ENCODE measurements at regions not wholly inside any gene's neighbourhood (a gene's known extent, or its start where the extent isn't known, plus 50 kb on each side); places are given as distances from the start of the nearest gene placed in this dataset.

DNA sequence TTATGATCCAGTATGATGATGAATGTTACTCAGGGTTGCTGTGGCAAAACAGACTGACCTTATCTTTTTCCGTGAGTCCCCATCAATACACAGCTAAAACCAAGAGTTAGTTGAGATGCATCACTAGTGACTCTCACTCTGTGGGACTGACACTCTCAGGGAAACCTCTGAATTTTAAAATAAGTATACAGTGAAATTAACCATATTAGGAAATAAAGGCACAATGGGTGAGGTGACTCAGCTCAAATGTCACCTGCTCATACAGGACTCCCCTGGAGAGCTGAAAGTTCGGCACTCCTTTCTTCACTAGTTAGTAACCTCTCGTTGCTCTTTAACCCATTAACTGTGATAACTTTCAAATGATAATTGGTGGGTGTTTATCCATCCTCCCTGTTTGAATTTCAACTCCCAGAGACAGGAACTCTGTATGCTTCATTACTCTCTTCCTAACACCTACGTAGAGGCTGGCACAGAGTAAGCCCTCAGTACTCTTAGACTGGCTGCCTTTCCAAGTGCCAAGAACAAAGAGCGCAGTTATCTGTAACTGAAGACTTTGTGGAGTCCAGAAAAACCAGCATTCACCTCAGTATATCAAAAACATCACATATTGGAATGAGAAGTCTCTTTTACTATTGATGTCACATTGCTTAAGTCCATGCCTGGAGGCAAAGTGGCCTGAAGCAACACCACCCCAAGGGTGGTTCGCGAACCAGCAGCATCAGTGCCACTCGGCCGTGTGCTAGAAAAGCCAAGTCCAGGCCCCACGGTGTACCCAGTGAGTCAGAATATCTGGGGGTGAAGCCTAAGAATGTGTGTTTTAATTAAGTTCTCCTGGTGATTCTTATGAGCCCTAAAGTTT, 91.1 kb downstream of the NIBAN1 start:
- Histone ChIP-seq H3K4me2 (ENCODE audit: low read depth, low read length) (no peak overlapping the region), H3K79me2 (ENCODE audit: insufficient read depth, low read length) (no peaks in the 10 kb centered on the region), H3K27me3 (ENCODE audit: control insufficient read depth in 1 of 2, insufficient read depth in 2 of 2, low read length in 2 of 2) (peaks cover 0 to 9% of the 10 kb centered on the region in 2 experiments; a peak in 2 of 5 replicates), H3K9ac (ENCODE audit: insufficient read depth, low read depth, low read length) (no peak overlapping the region), H3K4me1 (ENCODE audit: insufficient read depth, low read length) (no peaks in the 10 kb centered on the region), H2AFZ (ENCODE audit: low read length) (no peak overlapping the region), H4K20me1 (ENCODE audit: insufficient read depth, low read length) (no peaks in the 10 kb centered on the region), H3K9me3 (ENCODE audit: low read length) (no peaks in the 10 kb centered on the region), H3K36me3 (replicated peaks in 1 of 2; ENCODE audit: control insufficient read depth in 1 of 2, insufficient read depth in 2 of 2, low read length in 2 of 2) (no peaks in the 10 kb centered on the region), H3K27ac (ENCODE audit: extremely low read length, insufficient read depth, low read length) (no peak overlapping the region), H3K4me3 (replicated peaks in 1 of 3; ENCODE audit: insufficient read depth in 1 of 3, low read depth in 2 of 3, low read length in 3 of 3) (no peak overlapping the region)
- DNase-seq (ENCODE audit: low spot score): no peak
- ChIA-PET CTCF (ENCODE audit: low intra/inter-chr PET ratio, low total read pairs) (no interaction called here), POLR2A (no interaction called here)
- no peak for FAIRE-seq
- no peak for ATAC-seq
- in situ Hi-C loops (cut with HindIII; ENCODE audit: extremely low pct_ligation_motif_present, low pct_unique_long_range_greater_than_20kb): no loop called here
- WGBS (ENCODE audit: low lambda C conversion rate): 35% methylated on average over 9 of the region's 10 CpGs
- intact Hi-C loops (cut with micrococcal nuclease; ENCODE audit: unreplicated experiment): no loop called here
- BruUV-seq (replicated peaks): no TSS peak
- TF ChIP-seq, protein P1, sequence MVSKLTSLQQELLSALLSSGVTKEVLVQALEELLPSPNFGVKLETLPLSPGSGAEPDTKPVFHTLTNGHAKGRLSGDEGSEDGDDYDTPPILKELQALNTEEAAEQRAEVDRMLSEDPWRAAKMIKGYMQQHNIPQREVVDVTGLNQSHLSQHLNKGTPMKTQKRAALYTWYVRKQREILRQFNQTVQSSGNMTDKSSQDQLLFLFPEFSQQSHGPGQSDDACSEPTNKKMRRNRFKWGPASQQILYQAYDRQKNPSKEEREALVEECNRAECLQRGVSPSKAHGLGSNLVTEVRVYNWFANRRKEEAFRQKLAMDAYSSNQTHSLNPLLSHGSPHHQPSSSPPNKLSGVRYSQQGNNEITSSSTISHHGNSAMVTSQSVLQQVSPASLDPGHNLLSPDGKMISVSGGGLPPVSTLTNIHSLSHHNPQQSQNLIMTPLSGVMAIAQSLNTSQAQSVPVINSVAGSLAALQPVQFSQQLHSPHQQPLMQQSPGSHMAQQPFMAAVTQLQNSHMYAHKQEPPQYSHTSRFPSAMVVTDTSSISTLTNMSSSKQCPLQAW (CRISPR knock-in tag; IDR thresholded peaks at IDR 0.05): no peak
- TF ChIP-seq NFYC (CRISPR knock-in tag; IDR thresholded peaks at IDR 0.05) (no peak), PCBP2 (optimal IDR thresholded peaks at IDR 0.05; ENCODE audit: low read depth, low read length, poor library complexity, severe bottlenecking) (no peak), MEIS2 (CRISPR knock-in tag; IDR thresholded peaks at IDR 0.05) (no peak), ZNF335 (CRISPR knock-in tag; IDR thresholded peaks at IDR 0.05) (no peak), ZNF713 (CRISPR knock-in tag; IDR thresholded peaks at IDR 0.05) (no peak), CCDC6 (CRISPR knock-in tag; IDR thresholded peaks at IDR 0.05) (no peak), ZFP1 (CRISPR knock-in tag; IDR thresholded peaks at IDR 0.05) (no peak)
- TF ChIP-seq, protein P2, sequence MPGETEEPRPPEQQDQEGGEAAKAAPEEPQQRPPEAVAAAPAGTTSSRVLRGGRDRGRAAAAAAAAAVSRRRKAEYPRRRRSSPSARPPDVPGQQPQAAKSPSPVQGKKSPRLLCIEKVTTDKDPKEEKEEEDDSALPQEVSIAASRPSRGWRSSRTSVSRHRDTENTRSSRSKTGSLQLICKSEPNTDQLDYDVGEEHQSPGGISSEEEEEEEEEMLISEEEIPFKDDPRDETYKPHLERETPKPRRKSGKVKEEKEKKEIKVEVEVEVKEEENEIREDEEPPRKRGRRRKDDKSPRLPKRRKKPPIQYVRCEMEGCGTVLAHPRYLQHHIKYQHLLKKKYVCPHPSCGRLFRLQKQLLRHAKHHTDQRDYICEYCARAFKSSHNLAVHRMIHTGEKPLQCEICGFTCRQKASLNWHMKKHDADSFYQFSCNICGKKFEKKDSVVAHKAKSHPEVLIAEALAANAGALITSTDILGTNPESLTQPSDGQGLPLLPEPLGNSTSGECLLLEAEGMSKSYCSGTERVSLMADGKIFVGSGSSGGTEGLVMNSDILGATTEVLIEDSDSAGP (CRISPR knock-in tag; IDR thresholded peaks at IDR 0.05; ENCODE audit: borderline replicate concordance): no peak
- TF ChIP-seq, protein P3, sequence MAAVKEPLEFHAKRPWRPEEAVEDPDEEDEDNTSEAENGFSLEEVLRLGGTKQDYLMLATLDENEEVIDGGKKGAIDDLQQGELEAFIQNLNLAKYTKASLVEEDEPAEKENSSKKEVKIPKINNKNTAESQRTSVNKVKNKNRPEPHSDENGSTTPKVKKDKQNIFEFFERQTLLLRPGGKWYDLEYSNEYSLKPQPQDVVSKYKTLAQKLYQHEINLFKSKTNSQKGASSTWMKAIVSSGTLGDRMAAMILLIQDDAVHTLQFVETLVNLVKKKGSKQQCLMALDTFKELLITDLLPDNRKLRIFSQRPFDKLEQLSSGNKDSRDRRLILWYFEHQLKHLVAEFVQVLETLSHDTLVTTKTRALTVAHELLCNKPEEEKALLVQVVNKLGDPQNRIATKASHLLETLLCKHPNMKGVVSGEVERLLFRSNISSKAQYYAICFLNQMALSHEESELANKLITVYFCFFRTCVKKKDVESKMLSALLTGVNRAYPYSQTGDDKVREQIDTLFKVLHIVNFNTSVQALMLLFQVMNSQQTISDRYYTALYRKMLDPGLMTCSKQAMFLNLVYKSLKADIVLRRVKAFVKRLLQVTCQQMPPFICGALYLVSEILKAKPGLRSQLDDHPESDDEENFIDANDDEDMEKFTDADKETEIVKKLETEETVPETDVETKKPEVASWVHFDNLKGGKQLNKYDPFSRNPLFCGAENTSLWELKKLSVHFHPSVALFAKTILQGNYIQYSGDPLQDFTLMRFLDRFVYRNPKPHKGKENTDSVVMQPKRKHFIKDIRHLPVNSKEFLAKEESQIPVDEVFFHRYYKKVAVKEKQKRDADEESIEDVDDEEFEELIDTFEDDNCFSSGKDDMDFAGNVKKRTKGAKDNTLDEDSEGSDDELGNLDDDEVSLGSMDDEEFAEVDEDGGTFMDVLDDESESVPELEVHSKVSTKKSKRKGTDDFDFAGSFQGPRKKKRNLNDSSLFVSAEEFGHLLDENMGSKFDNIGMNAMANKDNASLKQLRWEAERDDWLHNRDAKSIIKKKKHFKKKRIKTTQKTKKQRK (IDR thresholded peaks at IDR 0.05; ENCODE audit: low read length): no peak
- TF ChIP-seq, protein P4, sequence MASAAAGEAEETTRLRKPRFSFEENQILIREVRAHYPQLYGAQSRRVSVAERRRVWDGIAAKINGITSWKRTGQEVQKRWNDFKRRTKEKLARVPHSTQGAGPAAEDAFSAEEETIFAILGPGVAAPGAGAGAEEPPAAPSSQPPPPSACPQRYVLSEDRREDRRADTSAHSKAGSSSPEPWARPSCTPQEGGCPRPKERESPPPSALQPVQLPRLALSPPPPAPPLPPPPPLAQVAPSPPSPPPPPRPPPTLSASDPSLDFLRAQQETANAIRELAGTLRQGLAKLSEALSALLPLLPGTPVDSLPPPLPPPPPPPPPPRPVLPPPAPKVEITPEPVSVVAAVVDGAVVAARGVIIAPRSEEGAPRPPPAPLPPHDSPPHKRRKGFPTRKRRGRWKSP (CRISPR knock-in tag; IDR thresholded peaks at IDR 0.05): no peak
- TF ChIP-seq, protein P5, sequence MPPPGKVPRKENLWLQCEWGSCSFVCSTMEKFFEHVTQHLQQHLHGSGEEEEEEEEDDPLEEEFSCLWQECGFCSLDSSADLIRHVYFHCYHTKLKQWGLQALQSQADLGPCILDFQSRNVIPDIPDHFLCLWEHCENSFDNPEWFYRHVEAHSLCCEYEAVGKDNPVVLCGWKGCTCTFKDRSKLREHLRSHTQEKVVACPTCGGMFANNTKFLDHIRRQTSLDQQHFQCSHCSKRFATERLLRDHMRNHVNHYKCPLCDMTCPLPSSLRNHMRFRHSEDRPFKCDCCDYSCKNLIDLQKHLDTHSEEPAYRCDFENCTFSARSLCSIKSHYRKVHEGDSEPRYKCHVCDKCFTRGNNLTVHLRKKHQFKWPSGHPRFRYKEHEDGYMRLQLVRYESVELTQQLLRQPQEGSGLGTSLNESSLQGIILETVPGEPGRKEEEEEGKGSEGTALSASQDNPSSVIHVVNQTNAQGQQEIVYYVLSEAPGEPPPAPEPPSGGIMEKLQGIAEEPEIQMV (CRISPR knock-in tag; IDR thresholded peaks at IDR 0.05; ENCODE audit: low read depth): no peak
- TF ChIP-seq, protein P6, sequence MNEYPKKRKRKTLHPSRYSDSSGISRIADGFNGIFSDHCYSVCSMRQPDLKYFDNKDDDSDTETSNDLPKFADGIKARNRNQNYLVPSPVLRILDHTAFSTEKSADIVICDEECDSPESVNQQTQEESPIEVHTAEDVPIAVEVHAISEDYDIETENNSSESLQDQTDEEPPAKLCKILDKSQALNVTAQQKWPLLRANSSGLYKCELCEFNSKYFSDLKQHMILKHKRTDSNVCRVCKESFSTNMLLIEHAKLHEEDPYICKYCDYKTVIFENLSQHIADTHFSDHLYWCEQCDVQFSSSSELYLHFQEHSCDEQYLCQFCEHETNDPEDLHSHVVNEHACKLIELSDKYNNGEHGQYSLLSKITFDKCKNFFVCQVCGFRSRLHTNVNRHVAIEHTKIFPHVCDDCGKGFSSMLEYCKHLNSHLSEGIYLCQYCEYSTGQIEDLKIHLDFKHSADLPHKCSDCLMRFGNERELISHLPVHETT (CRISPR knock-in tag; conservative IDR thresholded peaks at IDR 0.05): no peak
